Left ventricle myocardium superior (tissue), 1 donor: ENCODE measurements at regions not wholly inside any gene's neighbourhood (a gene's known extent, or its start where the extent isn't known, plus 50 kb on each side); places are given as distances from the start of the nearest gene placed in this dataset.
"Not testable (repeated sequence)": the region's sequence is repeated elsewhere in the genome, so short reads cannot be mapped to it uniquely, and the experiment has no call there.

Experiments
- ATAC-seq: fragments of 200-7000 bp; cut with Tn5 transposase; one replicate; pipeline ENCODE4 v1.9.1; 2020; ENCODE audit warnings: mild to moderate bottlenecking, moderate library complexity
- DNase-seq: peaks from one replicate; pipeline ENCODE4 v3.0.0-alpha.2; 2020
- intact Hi-C: fragments of 100-400 bp; cut with micrococcal nuclease; formaldehyde crosslinking; loops from one replicate; pipeline ENCODE4 v1.11.0; 2022
- donor health status: DM: no; HTN: yes; CAD: no; lungs with severe emphysema.

GRCh38 chr15:22358932-22359331 lies 99.8 kb upstream of the GOLGA6L22 start:
- ATAC-seq, intact Hi-C loops, DNase-seq: not testable (repeated sequence)

GRCh38 chr15:22359587-22359986 lies 99.1 kb upstream of the GOLGA6L22 start:
- ATAC-seq, intact Hi-C loops, DNase-seq: not testable (repeated sequence)

- ATAC-seq, intact Hi-C loops, DNase-seq: not testable (repeated sequence)
These were observed 98.0 kb upstream of the GOLGA6L22 start for GRCh38 chr15:22360696-22361095.

- DNase-seq, intact Hi-C loops, ATAC-seq: not testable (repeated sequence)
These were observed 96.2 kb upstream of the GOLGA6L22 start for GRCh38 chr15:22362502-22362901.

- DNase-seq, intact Hi-C loops: not testable (repeated sequence)
These were observed 87.4 kb upstream of the GOLGA6L22 start for GRCh38 chr15:22371246-22371834.

GRCh38 chr15:22374531-22374930 lies 84.2 kb upstream of the GOLGA6L22 start:
- ATAC-seq, DNase-seq, intact Hi-C loops: not testable (repeated sequence)

More at GRCh38 chr15:22371246-22371834, 87.4 kb upstream of the GOLGA6L22 start:
- peak; percentile 58 for ATAC-seq

- intact Hi-C loops, ATAC-seq, DNase-seq: not testable (repeated sequence)
These were observed 82.9 kb upstream of the GOLGA6L22 start for GRCh38 chr15:22375829-22376228.

- peak; percentile 24 for ATAC-seq
- DNase-seq, intact Hi-C loops: not testable (repeated sequence)
These were observed 80.8 kb upstream of the GOLGA6L22 start for GRCh38 chr15:22377859-22378258.

- ATAC-seq, DNase-seq, intact Hi-C loops: not testable (repeated sequence)
These were observed 71.0 kb upstream of the GOLGA6L22 start for GRCh38 chr15:22387691-22388090.

- intact Hi-C loops = not testable (repeated sequence)
- peak; percentile 38 for ATAC-seq
These were observed 70.3 kb upstream of the GOLGA6L22 start for GRCh38 chr15:22388365-22388764.

GRCh38 chr15:22401207-22401606 lies 57.5 kb upstream of the GOLGA6L22 start:
- ATAC-seq, DNase-seq, intact Hi-C loops: not testable (repeated sequence)

More at GRCh38 chr15:22388365-22388764, 70.3 kb upstream of the GOLGA6L22 start:
- DNase-seq = not testable (repeated sequence)

GRCh38 chr15:22401703-22402102 lies 57.0 kb upstream of the GOLGA6L22 start:
- DNase-seq, ATAC-seq, intact Hi-C loops: not testable (repeated sequence)

- intact Hi-C loops, DNase-seq, ATAC-seq: not testable (repeated sequence)
These were observed 52.9 kb upstream of the GOLGA6L22 start for GRCh38 chr15:22405765-22406164.
